Kidney (tissue), 13 donors: ENCODE measurements at regions not wholly inside any gene's neighbourhood (a gene's known extent, or its start where the extent isn't known, plus 50 kb on each side); places are given as distances from the start of the nearest gene placed in this dataset.
A peak's percentile ranks its signal among the peaks of the same experiment; 100 is the strongest.

Experiments
- DNase-seq, 5 donors: peaks; one replicate each; pipeline ENCODE4 v3.0.0-alpha.2; 2013 to 2020
- FAIRE-seq: peaks from 2 replicates; lab custom pipeline; 2012; peaks lifted over from hg19 to GRCh38; lab: Jason Lieb, UNC
- H3K27ac ChIP-seq, 2 donors: one replicate each; pipeline ENCODE4 v1.7.0; 2013; ENCODE audit warnings: low read depth in 2 of 2, low read length in 2 of 2, inconsistent platforms in 1 of 2
- H3K27me3 ChIP-seq: one replicate; pipeline ENCODE4 v1.7.1; 2013; ENCODE audit warnings: low read length, inconsistent platforms; ENCODE audit not compliant: control insufficient read depth, insufficient read depth
- H3K36me3 ChIP-seq, 3 donors: one replicate each; pipeline versions ENCODE4 v1.7.0 to v1.7.1; 2013; ENCODE audit warnings: low read length in 3 of 3, control low read depth in 1 of 3, inconsistent platforms in 1 of 3; ENCODE audit not compliant: insufficient read depth in 3 of 3, control insufficient read depth in 2 of 3
- H3K4me1 ChIP-seq, 3 donors: one replicate each; pipeline versions ENCODE4 v1.7.0 to v1.7.1; 2013; ENCODE audit warnings: low read length in 3 of 3, inconsistent platforms in 1 of 3, low read depth in 1 of 3; ENCODE audit not compliant: control insufficient read depth in 2 of 3, insufficient read depth in 2 of 3
- H3K4me3 ChIP-seq, 3 donors: one replicate each; pipeline versions ENCODE4 v1.7.0 to v1.8.1; 2013; ENCODE audit warnings: low read length in 3 of 3, control low read depth in 1 of 3, inconsistent platforms in 1 of 3
- H3K9ac ChIP-seq, 3 donors: one replicate each; pipeline versions ENCODE4 v1.7.0 to v1.7.1; 2013; ENCODE audit warnings: low read length in 3 of 3, control low read depth in 1 of 3, inconsistent platforms in 1 of 3
- H3K9me3 ChIP-seq, 3 donors: one replicate each; pipeline versions ENCODE4 v1.7.0 to v1.7.1; 2013; ENCODE audit warnings: low read length in 3 of 3, control low read depth in 1 of 3, inconsistent platforms in 1 of 3; ENCODE audit not compliant: control insufficient read depth in 2 of 3, insufficient read depth in 1 of 3
- CTCF ChIP-seq: IDR thresholded peaks from 3 replicates; pipeline ENCODE4 v1.5.1; 2012; ENCODE audit warnings: mild to moderate bottlenecking, moderate library complexity, borderline replicate concordance; ENCODE audit not compliant: insufficient read depth; ENCODE audit errors: extremely low read depth
- intact Hi-C: fragments of 100-400 bp; cut with DNase I; formaldehyde crosslinking; loops from one replicate; pipeline ENCODE4 v1.11.1; 2022
- donor health status: control.
- donor health status: control.
- donor health status: control.
- donor health status: control.
- donor health status: control.
- donor health status: DM: yes; HTN: yes; CAD: no.
- donor health status: Normal renal cell carcinoma (clear cell type).

- no peak overlapping the region for H3K4me3 ChIP-seq
- no peaks in the 10 kb centered on the region for H3K36me3 ChIP-seq
- no peak overlapping the region for H3K27ac ChIP-seq
- no peak for FAIRE-seq
- intact Hi-C loops, result no loop called here
- H3K4me1 ChIP-seq, result no peaks in the 10 kb centered on the region
- H3K27me3 ChIP-seq, result no peaks in the 10 kb centered on the region
- no peak for DNase-seq
- no peaks in the 10 kb centered on the region for H3K9me3 ChIP-seq
- no peak overlapping the region for H3K9ac ChIP-seq
- no peak for TF ChIP-seq CTCF
Observed at GRCh38 chr11:91763331-91763730, 461.3 kb upstream of the FAT3 start.

GRCh38 chr11:91761406-91762025, 463.1 kb upstream of the FAT3 start:
- intact Hi-C loops, result no loop called here
- Histone ChIP-seq H3K9me3 (no peaks in the 10 kb centered on the region), H3K27me3 (no peaks in the 10 kb centered on the region), H3K27ac (no peak overlapping the region), H3K36me3 (no peaks in the 10 kb centered on the region), H3K4me3 (no peak overlapping the region), H3K9ac (no peak overlapping the region), H3K4me1 (no peaks in the 10 kb centered on the region)
- TF ChIP-seq CTCF, result no peak
- FAIRE-seq, result no peak
- peak in 1 of 5 donors; percentile 16 for DNase-seq

GRCh38 chr11:91756829-91757480, 467.7 kb upstream of the FAT3 start:
- FAIRE-seq (no peak), DNase-seq (no peak)
- Histone ChIP-seq H3K4me3 (no peak overlapping the region), H3K36me3 (no peaks in the 10 kb centered on the region), H3K9me3 (no peaks in the 10 kb centered on the region), H3K27me3 (no peaks in the 10 kb centered on the region), H3K27ac (no peak overlapping the region), H3K9ac (no peak overlapping the region), H3K4me1 (no peaks in the 10 kb centered on the region)
- intact Hi-C loops, result no loop called here
- TF ChIP-seq CTCF, result no peak
